GM18868 (cell line): ENCODE measurements at regions not wholly inside any gene's neighbourhood (a gene's known extent, or its start where the extent isn't known, plus 50 kb on each side); places are given as distances from the start of the nearest gene placed in this dataset.

Source experiments
- ATAC-seq: cut with Tn5 transposase; IDR thresholded peaks from one replicate; pipeline ENCODE4 v1.9.1; 2021; ENCODE audit warnings: mild to moderate bottlenecking, moderate library complexity; ENCODE audit not compliant: unreplicated experiment

- no peak for ATAC-seq
These were observed 50.6 kb upstream of the YWHAQ start for GRCh38 chr2:9681427-9681817.

GRCh38 chr2:9685637-9686036 lies 54.8 kb upstream of the YWHAQ start:
- no peak for ATAC-seq

- no peak for ATAC-seq
These were observed 55.3 kb upstream of the YWHAQ start for GRCh38 chr2:9686061-9686460.

- ATAC-seq: no peak
These were observed 59.5 kb upstream of the YWHAQ start for GRCh38 chr2:9690252-9690651.

- no peak for ATAC-seq
These were observed 60.1 kb upstream of the YWHAQ start for GRCh38 chr2:9690716-9691498.

GRCh38 chr2:9692456-9693195 lies 61.8 kb upstream of the YWHAQ start:
- no peak for ATAC-seq

GRCh38 chr2:9693196-9693491 lies 62.3 kb upstream of the YWHAQ start:
- ATAC-seq: no peak

GRCh38 chr2:9693646-9694045 lies 62.8 kb upstream of the YWHAQ start:
- ATAC-seq: no peak

GRCh38 chr2:9694661-9695234 lies 64.0 kb upstream of the YWHAQ start:
- no peak for ATAC-seq

GRCh38 chr2:9695941-9696340 lies 65.1 kb upstream of the YWHAQ start:
- no peak for ATAC-seq

GRCh38 chr2:9696731-9697130 lies 65.9 kb upstream of the YWHAQ start:
- no peak for ATAC-seq

- ATAC-seq: no peak
These were observed 67.1 kb upstream of the YWHAQ start for GRCh38 chr2:9697909-9698308.

- no peak for ATAC-seq
These were observed 68.6 kb upstream of the YWHAQ start for GRCh38 chr2:9699139-9700108.

- ATAC-seq: no peak
These were observed 69.3 kb upstream of the YWHAQ start for GRCh38 chr2:9700109-9700495.

- ATAC-seq: no peak
These were observed 71.8 kb upstream of the YWHAQ start for GRCh38 chr2:9702604-9703084.

- no peak for ATAC-seq
These were observed 72.4 kb upstream of the YWHAQ start for GRCh38 chr2:9703085-9703678.

GRCh38 chr2:9703701-9704221 lies 73.0 kb upstream of the YWHAQ start:
- ATAC-seq: no peak

- ATAC-seq: no peak
These were observed 73.8 kb upstream of the YWHAQ start for GRCh38 chr2:9704600-9704999.

GRCh38 chr2:9705196-9705595 lies 74.4 kb upstream of the YWHAQ start:
- no peak for ATAC-seq

- ATAC-seq: no peak
These were observed 76.2 kb upstream of the YWHAQ start for GRCh38 chr2:9707008-9707407.
